ENCODE measurements at regions not wholly inside any gene's neighbourhood (a gene's known extent, or its start where the extent isn't known, plus 50 kb on each side); places are given as distances from the start of the nearest gene placed in this dataset.
"Not testable (repeated sequence)": the region's sequence is repeated elsewhere in the genome, so short reads cannot be mapped to it uniquely, and the experiment has no call there.

DNA sequence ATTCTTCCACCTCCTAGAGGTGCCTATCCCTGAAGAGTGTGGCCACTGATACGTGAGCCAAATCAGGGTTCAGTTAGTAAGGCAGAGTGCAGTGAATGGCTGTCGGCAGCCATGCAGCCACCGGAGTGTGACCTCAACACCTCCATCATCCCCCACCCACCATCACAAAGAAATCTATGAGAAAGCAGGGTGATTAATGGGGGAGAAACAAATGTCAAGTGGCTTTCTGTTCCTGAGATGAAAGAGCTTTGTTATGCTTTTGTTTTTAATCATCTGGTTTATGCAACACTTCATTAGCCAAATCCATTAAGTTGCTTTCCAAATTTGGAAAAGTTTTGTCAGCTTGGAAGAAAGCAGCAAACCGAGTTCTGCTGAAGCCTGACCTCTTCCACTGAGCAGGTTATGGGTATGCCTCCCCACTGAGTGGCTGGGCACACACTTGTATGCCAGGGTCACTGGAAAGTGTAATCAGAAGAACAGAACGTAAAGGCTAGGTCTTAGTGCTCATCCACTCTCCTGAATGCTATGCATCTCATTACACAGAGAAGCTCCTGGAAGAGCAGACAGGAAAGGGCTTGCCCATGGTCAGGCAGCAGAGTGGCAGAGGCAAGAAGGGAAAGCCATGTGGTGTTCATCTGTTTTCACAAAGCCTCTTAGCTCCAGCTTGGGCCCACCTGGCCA, 57.1 kb upstream of the ATP1B1 start:
- H3K27me3 Mint-ChIP-seq (ENCODE audit: low read depth) = no peaks in the 10 kb centered on the region
- H3K36me3 Mint-ChIP-seq (ENCODE audit: low read depth) = no peaks in the 10 kb centered on the region
- no peak overlapping the region for H3K27ac Mint-ChIP-seq (ENCODE audit: unreplicated experiment)
- H3K4me3 Mint-ChIP-seq = no peak overlapping the region
- TF ChIP-seq, protein P1, sequence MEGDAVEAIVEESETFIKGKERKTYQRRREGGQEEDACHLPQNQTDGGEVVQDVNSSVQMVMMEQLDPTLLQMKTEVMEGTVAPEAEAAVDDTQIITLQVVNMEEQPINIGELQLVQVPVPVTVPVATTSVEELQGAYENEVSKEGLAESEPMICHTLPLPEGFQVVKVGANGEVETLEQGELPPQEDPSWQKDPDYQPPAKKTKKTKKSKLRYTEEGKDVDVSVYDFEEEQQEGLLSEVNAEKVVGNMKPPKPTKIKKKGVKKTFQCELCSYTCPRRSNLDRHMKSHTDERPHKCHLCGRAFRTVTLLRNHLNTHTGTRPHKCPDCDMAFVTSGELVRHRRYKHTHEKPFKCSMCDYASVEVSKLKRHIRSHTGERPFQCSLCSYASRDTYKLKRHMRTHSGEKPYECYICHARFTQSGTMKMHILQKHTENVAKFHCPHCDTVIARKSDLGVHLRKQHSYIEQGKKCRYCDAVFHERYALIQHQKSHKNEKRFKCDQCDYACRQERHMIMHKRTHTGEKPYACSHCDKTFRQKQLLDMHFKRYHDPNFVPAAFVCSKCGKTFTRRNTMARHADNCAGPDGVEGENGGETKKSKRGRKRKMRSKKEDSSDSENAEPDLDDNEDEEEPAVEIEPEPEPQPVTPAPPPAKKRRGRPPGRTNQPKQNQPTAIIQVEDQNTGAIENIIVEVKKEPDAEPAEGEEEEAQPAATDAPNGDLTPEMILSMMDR (conservative IDR thresholded peaks at IDR 0.05) = no peak
- DNase-seq (ENCODE audit: low read depth, low spot score) = no peak
- peaks cover 15% of the 10 kb centered on the region for H3K4me1 Mint-ChIP-seq
- H3K9me3 Mint-ChIP-seq = no peaks in the 10 kb centered on the region

DNA sequence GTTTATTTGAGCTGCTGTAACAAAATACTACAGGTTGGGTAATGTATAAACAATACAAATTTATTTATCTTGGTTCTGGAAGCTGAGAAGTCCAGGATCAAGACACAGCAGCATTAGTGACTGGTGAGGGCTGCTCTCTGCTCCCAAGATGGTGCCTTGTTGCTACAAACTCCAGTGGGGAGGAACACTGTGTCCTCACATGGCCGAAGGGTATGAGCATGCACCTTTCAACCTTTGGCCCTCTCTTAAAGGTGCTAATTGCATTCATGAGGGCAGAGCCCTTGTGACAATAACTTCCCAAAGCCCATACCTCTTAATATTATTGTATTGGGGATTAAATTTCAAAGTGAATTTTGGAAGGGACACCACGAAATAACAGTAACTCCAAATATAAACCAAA, 55.3 kb upstream of the ATP1B1 start:
- Mint-ChIP-seq H3K27me3 (ENCODE audit: low read depth) (peaks cover 2% of the 10 kb centered on the region), H3K4me1 (peaks cover 10% of the 10 kb centered on the region), H3K9me3 (no peaks in the 10 kb centered on the region), H3K36me3 (ENCODE audit: low read depth) (no peaks in the 10 kb centered on the region), H3K27ac (ENCODE audit: unreplicated experiment) (no peak overlapping the region), H3K4me3 (no peak overlapping the region)
- DNase-seq (ENCODE audit: low read depth, low spot score) = no peak
- TF ChIP-seq, protein P1 (conservative IDR thresholded peaks at IDR 0.05) = no peak

DNA sequence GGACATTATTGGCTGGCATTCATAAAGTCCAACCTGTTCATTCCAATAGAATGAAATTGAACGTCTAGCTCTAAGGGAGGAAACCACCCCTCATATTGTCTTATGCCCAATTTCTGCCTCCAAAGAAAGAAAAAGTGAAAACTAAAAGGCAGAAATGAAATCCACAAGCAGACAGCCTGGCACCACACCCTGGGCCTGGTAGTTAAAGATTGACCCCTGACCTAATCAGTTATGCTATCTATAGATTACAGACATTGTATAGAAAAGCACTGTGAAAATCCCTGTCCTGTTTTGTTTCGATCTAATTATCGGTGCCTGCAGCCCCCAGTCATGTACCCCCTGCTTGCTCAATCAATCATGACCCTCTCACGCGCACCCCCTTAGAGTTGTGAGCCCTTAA, 54.3 kb upstream of the ATP1B1 start:
- DNase-seq (ENCODE audit: low read depth, low spot score); H3K4me1 Mint-ChIP-seq; H3K4me3 Mint-ChIP-seq; H3K36me3 Mint-ChIP-seq (ENCODE audit: low read depth); H3K27ac Mint-ChIP-seq (ENCODE audit: unreplicated experiment); H3K9me3 Mint-ChIP-seq; H3K27me3 Mint-ChIP-seq (ENCODE audit: low read depth): not testable (repeated sequence)

DNA sequence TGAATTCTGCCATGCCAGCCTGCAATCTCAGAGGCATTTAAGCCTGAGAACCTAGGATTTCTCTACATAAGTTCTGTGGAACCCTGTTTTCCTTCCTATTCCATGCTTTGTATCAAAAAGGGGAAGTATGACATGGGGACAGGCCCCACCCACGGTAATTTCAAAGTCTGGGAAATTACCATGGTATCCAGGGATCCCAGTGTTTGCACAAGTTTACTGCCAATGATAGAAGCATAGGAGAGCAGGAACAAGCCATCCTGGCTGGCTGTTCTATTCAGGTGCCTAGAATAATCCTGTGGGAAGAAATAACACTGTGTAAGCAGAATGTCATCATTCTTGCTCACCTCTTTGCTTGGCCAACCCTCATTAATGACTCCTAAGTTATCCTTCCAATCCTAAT, 53.8 kb upstream of the ATP1B1 start:
- TF ChIP-seq, protein P1 (conservative IDR thresholded peaks at IDR 0.05) = no peak
- Mint-ChIP-seq H3K4me1 (peaks cover 10% of the 10 kb centered on the region), H3K36me3 (ENCODE audit: low read depth) (no peaks in the 10 kb centered on the region), H3K9me3 (no peaks in the 10 kb centered on the region), H3K4me3 (no peak overlapping the region), H3K27ac (ENCODE audit: unreplicated experiment) (no peak overlapping the region), H3K27me3 (ENCODE audit: low read depth) (peaks cover 2% of the 10 kb centered on the region)
- DNase-seq (ENCODE audit: low read depth, low spot score) = no peak

DNA sequence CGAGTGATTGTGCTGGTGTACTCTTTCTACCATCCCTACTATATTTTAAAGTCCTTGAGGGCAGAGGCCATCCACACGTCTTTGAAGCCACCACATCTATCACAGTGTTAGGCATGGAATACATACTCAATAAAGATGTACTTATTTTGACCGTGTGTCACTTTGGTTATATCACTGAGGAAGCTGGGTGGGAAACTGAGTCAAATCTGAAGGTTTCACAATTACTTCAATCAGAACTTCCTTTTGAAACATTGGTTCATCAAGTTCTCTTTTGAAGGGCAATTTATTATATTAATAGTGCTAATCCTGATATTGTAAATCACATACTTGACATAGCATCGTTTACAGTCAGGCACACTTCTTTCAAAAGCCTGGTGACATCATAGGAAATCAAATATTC, 53.3 kb upstream of the ATP1B1 start:
- DNase-seq (ENCODE audit: low read depth, low spot score) = no peak
- TF ChIP-seq, protein P1 (conservative IDR thresholded peaks at IDR 0.05) = no peak
- H3K27ac Mint-ChIP-seq (ENCODE audit: unreplicated experiment) = no peak overlapping the region
- H3K27me3 Mint-ChIP-seq (ENCODE audit: low read depth) = peaks cover 2% of the 10 kb centered on the region
- no peaks in the 10 kb centered on the region for H3K36me3 Mint-ChIP-seq (ENCODE audit: low read depth)
- no peaks in the 10 kb centered on the region for H3K9me3 Mint-ChIP-seq
- peaks cover 10% of the 10 kb centered on the region for H3K4me1 Mint-ChIP-seq
- no peak overlapping the region for H3K4me3 Mint-ChIP-seq

All from neural crest cell (in vitro differentiated cells).